ENCODE measurements at regions not wholly inside any gene's neighbourhood (a gene's known extent, or its start where the extent isn't known, plus 50 kb on each side); places are given as distances from the start of the nearest gene placed in this dataset.

DNA sequence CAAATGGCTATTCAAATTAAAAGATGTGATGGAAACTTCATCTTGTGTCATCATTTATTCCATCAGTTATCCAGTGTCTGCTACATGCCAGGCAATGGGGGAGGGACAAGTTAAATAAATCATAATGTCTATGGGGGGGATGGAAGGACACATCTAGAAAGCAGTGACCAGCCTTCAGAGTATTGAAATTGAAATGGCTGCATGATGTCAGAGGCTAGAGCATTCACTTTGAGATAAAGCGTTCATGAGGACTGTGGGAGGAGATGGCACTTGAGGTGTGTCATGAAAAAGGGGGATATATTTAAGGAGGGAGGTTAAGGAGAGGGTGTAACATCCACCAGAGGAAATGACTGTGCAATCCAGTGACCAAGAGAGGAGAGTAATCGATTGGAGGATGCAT lies 50.6 kb downstream of the SLIT2 start:
- DNase-seq (ENCODE audit: low read depth): no peak

DNA sequence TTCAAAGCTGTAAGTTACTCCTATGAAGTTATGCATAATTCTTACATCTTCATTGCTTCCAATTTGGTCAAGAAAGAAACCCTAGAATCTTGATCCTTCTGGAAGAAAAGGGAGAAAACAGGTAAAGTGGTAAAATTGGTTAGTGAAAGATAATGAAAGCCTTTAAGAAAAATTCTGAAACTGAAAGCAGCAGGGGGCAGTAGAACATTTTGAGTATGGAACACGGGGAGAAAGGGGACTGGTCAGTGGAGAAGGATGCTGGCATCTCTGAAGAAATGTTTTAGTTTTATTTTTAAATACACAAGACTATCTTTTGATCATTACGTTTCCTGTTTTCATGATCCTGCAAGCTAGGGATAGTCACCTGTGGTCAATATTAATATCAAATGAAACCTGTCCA lies 54.3 kb downstream of the SLIT2 start:
- DNase-seq (ENCODE audit: low read depth): no peak

DNA sequence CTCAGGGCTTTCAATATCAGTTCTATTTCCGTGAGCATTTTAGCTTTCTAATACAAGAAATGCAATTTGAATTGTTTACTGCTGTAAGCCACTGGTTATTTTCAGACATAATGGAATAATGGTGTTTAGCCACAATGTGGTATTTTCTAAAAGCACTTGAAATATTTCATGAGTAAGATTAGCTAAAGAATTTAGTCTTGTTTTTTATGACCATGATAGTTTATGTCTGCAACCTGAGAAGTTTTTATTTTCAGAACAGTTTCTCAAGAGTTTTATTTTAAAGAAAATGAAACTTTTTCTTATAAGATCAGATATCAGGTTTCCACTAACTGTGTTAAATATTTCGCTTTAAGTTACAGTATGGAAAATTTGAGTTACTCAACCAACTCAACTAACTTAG lies 60.2 kb downstream of the SLIT2 start:
- DNase-seq (ENCODE audit: low read depth): no peak

- no peak for DNase-seq (ENCODE audit: low read depth)
These were observed 61.7 kb downstream of the SLIT2 start for GRCh38 chr4:20313237-20314030.

DNA sequence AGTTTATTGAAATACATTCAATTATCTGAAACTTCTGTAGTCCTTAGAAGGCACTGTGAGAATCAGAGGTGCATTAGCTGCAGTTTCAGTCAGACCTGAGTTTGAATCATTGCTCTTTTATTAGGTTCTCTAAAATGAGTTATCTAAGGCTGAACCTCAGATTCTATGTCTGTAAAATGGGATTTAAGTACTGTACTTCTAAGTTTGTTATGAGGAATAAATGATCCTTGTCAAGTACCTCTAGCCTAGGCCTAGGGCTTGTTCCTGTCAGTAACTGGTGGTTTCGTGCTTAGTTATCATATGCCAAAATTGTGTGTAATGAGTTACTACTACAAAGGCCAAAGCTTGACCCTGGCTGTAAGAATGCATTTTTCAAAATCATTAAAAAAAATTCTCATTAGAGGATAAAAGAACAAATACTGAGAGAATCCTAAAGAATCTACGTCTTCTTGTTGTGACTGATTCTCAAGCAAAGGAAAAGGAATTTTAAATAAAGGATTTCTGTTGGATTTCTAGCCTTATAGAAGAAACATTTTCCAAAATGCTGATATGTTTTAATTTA lies 65.8 kb downstream of the SLIT2 start:
- no peak for DNase-seq (ENCODE audit: low read depth)

DNA sequence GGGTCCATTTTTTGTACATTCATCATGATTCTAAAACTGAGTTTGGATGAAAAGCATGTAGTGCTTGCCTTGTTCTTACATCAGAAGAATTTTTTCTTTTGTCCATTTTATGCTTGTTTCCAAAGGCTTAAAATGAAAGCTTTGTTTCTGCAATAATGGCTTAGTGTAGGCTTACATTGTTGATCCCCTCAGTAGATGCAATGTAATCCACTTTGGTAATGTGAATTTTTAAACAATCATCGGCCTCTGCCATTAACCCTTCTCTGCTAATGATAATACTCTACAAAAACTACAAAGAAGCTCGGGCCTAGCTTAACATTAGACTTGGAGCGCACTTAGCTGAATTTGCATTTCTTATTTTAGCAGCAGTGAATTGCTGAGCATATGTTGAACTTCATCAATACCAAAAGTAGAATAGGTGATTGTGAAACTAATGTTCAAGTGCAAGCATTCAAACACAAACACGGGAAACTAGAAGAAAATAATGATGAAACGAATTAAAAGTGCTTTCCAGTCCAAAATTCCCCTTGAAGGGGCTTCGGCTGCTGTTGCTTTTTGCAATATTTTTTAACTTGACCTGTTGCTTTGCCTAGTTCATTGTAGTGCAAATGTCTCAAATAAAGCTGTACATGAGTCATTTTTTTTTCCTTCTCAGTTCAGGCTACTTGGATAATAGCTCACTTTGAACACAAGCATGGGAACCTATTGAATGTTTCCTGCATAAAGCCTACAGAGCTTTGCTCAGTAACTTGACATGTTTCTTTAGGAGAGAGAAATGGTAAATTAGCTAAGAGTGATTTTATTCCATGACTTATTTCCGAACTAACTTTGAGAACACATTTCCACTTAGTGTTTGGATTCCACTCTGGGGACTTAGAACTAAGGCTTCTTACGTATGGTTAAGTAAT lies 66.5 kb downstream of the SLIT2 start:
- DNase-seq (ENCODE audit: low read depth): no peak

DNA sequence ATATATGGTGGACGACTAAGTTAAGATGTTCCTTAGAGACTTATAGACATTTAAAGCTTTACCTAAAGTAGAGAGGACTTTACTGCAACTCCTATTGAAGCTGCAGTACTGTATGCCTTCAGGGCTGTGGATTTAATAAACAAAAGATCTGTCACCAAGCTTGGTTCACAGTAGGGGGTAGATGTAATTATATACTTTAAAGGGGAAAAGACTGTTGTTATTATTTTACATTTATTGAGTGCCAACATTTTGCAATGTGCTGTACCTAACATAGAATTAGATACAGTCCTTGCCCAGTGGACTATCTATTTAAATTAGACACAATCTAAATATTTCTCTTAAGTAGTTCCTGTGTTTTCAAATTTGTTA lies 67.2 kb downstream of the SLIT2 start:
- no peak for DNase-seq (ENCODE audit: low read depth)

DNA sequence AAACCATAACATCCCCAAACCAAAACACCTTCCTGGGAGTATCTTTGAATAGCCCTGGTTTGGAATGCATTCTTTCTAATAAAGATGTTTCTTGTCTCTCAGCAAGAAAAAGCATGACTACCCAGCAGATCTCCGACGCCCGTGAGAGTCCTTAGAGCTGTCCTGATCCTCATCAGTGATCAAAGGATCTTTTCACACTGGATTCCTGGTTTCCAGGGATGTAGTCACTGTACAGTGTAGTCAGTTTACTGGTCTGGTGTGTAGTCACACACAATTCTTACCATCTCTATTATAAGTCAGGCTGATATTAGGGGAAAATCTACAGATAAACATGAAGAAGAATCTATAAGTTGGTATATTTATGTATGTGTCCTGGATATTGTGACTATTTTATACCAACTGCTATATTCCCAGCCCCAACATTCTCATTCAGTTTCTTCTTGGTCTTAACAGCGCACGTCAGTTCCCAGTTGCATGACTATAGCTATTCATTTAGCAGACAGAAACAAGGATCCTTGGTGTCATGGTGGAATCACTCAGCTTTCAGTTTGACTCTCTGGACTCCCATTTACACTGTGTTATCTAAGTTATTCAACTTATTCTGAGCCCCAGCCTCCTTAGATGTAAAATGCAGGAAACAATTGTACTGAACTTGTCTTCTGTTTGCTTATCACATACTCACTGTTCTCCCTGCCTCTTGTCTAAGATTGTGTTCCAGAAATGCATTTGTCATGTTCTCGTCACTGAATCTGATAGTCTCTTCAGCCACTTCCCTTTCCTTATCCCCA lies 68.3 kb downstream of the SLIT2 start:
- no peak for DNase-seq (ENCODE audit: low read depth)

DNA sequence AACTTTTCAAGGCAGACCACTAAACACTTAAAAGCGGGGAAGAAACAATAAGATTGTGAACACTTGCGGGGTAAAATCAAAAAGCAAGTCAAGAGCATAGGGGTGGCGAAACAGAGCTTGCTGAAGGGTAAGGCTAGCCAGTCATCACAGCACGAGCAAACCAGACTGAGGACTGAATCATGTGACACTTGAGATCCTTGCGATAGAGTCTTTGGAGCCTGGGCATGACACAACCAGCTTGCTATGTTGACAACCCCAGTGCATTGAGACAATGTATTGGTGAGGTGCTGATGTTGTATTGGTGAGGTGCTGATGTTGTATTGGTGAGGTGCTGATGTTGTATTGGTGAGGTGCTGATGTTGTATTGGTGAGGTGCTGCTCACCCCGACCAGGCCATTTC lies 72.3 kb downstream of the SLIT2 start:
- DNase-seq (ENCODE audit: low read depth): no peak

GRCh38 chr4:20326460-20326859 lies 74.8 kb downstream of the SLIT2 start:
- no peak for DNase-seq (ENCODE audit: low read depth)

- DNase-seq (ENCODE audit: low read depth): peak; percentile 38
These were observed 75.3 kb downstream of the SLIT2 start for GRCh38 chr4:20326977-20327376.

GRCh38 chr4:20327808-20328207 lies 76.1 kb downstream of the SLIT2 start:
- no peak for DNase-seq (ENCODE audit: low read depth)

DNA sequence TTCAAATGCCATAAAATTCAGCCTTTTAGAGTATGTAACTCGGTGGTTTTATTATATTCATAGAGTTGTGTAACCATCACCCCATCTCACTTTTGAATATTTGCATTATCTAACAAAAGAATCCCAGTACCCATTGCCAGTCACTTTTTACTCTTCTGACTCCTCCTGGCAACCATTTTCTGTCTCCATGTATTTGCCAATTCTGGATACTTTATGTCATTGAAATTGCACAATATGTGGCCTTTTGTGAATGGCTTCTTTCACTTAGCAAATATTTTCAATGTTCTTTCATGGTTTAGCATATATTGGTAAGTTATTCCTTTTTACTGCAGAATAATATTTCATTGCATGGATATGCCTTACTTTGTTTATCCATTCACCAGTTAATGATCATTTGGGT lies 79.9 kb downstream of the SLIT2 start:
- no peak for DNase-seq (ENCODE audit: low read depth)

GRCh38 chr4:20333141-20333715 lies 81.5 kb downstream of the SLIT2 start:
- no peak for DNase-seq (ENCODE audit: low read depth)

- no peak for DNase-seq (ENCODE audit: low read depth)
These were observed 85.6 kb downstream of the SLIT2 start for GRCh38 chr4:20337261-20337664.

DNA sequence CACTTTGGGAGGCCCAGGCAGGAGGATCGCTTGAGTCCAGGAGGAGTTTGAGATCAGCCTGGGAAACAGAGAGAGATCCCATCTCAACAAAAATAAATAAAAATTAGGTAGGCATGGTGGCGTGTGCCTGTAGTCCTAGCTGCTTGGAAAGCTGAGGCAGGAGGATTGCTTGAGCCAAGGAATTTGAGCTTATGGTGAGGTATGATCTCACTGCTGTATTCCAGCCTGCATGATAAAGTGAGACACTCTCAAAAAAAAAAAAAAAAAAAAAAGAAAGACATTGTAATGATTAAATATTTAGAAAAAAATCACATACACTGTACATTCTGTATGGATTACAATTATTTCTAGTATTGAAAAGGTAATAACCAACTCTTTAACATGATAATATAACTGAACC lies 87.1 kb downstream of the SLIT2 start:
- DNase-seq (ENCODE audit: low read depth): no peak

GRCh38 chr4:20341134-20341738 lies 89.5 kb downstream of the SLIT2 start:
- no peak for DNase-seq (ENCODE audit: low read depth)

- no peak for DNase-seq (ENCODE audit: low read depth)
These were observed 95.8 kb downstream of the SLIT2 start for GRCh38 chr4:20347531-20347930.

DNA sequence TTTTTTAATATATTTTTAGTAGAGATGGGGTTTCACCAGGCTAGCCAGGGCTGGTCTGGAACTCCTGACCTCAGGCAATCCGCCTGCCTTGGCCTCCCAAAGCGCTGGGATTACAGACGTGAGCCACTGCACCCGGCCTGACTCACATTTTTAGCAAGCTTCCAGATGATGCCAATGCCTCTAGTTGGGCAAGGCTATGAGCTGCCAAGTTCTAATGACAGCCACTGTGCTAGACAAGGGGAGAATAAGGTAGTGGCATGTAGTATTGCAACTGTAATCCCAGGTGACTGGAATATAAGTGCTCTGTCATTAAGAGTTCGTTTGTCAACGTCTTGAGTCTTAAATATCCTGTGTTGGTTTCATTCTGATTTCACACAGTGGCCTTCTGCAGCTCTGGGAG lies 96.7 kb downstream of the SLIT2 start:
- DNase-seq (ENCODE audit: low read depth): no peak

DNA sequence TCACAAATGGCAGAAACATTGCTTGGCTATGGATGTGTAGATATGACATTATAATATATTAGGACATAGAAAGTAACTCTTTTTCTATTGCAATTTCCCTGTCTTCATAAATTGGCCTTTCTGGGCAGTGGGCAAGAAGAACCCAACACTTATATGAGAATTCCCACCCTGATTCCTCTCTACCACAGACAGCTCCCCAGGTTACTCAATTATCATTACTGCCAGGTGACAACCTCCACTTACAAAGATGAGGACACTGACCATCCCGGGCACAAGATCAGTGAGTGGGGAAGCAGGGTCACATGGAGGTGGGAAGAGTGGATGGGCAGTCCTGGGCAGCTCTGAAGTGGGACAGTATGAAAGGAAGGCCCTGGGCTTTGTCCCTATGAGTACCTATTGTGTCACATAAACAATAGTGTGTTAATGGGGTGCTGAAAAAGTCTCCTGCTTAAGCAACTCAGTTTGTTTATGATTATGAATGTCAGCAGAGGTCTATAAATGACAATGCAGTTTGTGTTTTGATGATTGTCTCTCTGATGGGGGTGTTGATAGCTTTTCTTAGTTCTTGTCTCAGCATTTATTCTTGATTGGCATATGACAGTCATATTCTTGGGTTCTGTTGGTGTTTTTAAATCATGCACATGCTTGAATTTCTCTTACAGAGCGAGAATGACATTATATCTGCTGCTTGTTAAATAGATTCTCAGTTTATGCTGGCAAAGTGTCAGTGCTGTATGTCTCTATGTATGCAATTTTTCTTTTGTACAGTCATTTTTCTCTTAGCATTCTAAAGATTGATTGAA lies 99.9 kb downstream of the SLIT2 start:
- DNase-seq (ENCODE audit: low read depth): no peak

DNA sequence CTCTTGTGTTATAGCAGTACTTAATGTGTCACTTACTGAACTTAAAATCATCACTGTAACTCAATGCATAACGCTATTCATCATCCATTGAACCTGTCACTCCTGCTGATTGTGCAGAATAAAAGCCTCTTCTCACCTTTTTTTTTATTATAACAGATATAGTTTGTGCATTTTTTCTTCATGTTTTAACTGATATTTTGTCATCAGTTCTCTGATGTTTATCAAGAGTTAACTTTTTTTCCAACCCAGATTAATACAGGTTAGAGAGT lies 100.4 kb downstream of the SLIT2 start:
- DNase-seq (ENCODE audit: low read depth): no peak

Data from forelimb muscle (tissue), 1 donor.